PC-9 (cell line): ENCODE measurements at regions not wholly inside any gene's neighbourhood (a gene's known extent, or its start where the extent isn't known, plus 50 kb on each side); places are given as distances from the start of the nearest gene placed in this dataset.

ENCODE experiments used
- BruUV-seq: library from RNA; stranded (reverse); fragments of 400-500 nt; replicated peaks from 2 replicates; lab custom pipeline; 2021; lab: Mats Ljungman, UMichigan
- CTCF ChIA-PET: fragments of 300-600 bp; sonication (Branson Sonifier 250); formaldehyde crosslinking; loops from one replicate; lab custom pipeline; 2022; ENCODE audit warnings: antibody characterized with exemption; lab: Charles Lee
- POLR2A ChIA-PET: fragments of 300-600 bp; sonication (Branson Sonifier 250); formaldehyde crosslinking; loops from one replicate; lab custom pipeline; 2022; ENCODE audit warnings: antibody characterized with exemption; ENCODE audit not compliant: unreplicated experiment; lab: Charles Lee
- DNase-seq, 2 experiments: peaks; one replicate each; pipeline versions ENCODE4 v3.0.0 to v3.0.0-alpha.2; 2015 to 2022; ENCODE audit warnings: mixed read lengths in 1 of 2
- H2AFZ ChIP-seq: fragments of 200-600 bp; sonication (generic); 2 replicates; pipeline ENCODE4 v1.8.1; 2017; ENCODE audit warnings: antibody characterized with exemption
- H3F3A ChIP-seq: fragments of 200-600 bp; sonication (generic); 2 replicates; pipeline ENCODE4 v1.8.1; 2017; ENCODE audit warnings: antibody characterized with exemption, mild to moderate bottlenecking, low read depth; ENCODE audit not compliant: insufficient read depth
- H3K27ac ChIP-seq: fragments of 200-600 bp; sonication (generic); 2 replicates; pipeline ENCODE4 v1.6.1; 2016; ENCODE audit warnings: mixed run types
- H3K27me3 ChIP-seq: fragments of 200-600 bp; sonication (generic); 2 replicates; pipeline ENCODE4 v1.6.1; 2016; ENCODE audit warnings: low read depth, mixed run types; ENCODE audit not compliant: insufficient read depth
- H3K36me3 ChIP-seq: fragments of 200-600 bp; sonication (generic); 2 replicates; pipeline ENCODE4 v1.6.1; 2016; ENCODE audit warnings: low read depth, mixed run types
- H3K4me1 ChIP-seq: fragments of 200-600 bp; sonication (generic); replicated peaks from 2 replicates; pipeline ENCODE4 v1.6.1; 2016; ENCODE audit warnings: mixed run types; ENCODE audit not compliant: insufficient read depth
- H3K4me2 ChIP-seq: fragments of 200-600 bp; sonication (generic); 2 replicates; pipeline ENCODE4 v1.6.1; 2017; ENCODE audit warnings: mixed run types
- H3K4me3 ChIP-seq: fragments of 200-600 bp; sonication (generic); 2 replicates; pipeline ENCODE4 v1.6.1; 2016; ENCODE audit warnings: mixed run types
- H3K79me2 ChIP-seq: fragments of 200-600 bp; sonication (generic); 2 replicates; pipeline ENCODE4 v1.6.1; 2017; ENCODE audit warnings: low read depth, mixed run types
- H3K9me2 ChIP-seq: fragments of 200-600 bp; sonication (generic); 2 replicates; pipeline ENCODE4 v1.8.1; 2017; ENCODE audit warnings: mild to moderate bottlenecking; ENCODE audit not compliant: insufficient read depth
- H3K9me3 ChIP-seq: fragments of 200-600 bp; sonication (generic); 2 replicates; pipeline ENCODE4 v1.8.1; 2016; ENCODE audit warnings: low read depth; ENCODE audit not compliant: insufficient read depth
- H4K20me1 ChIP-seq: fragments of 200-600 bp; sonication (generic); 2 replicates; pipeline ENCODE4 v1.8.1; 2017; ENCODE audit not compliant: insufficient read depth
- CTCF ChIP-seq: fragments of 200-600 bp; sonication (generic); conservative IDR thresholded peaks from 2 replicates; pipeline ENCODE4 v1.6.1; 2017; ENCODE audit warnings: mixed run types, antibody characterized with exemption, mild to moderate bottlenecking, moderate library complexity
- EZH2 ChIP-seq: fragments of 200-600 bp; sonication (generic); IDR thresholded peaks from 2 replicates; pipeline ENCODE4 v1.8.0; 2017; ENCODE audit warnings: antibody characterized with exemption, low read depth
- intact Hi-C: fragments of 100-400 bp; cut with micrococcal nuclease; formaldehyde crosslinking; loops from one replicate; pipeline ENCODE4 v1.10.0; 2022; ENCODE audit not compliant: unreplicated experiment

GRCh38 chr6:137779982-137780381 lies 87.1 kb upstream of the TNFAIP3 start:
- Histone ChIP-seq H3K4me2 (no peak overlapping the region), H4K20me1 (no peaks in the 10 kb centered on the region), H3K36me3 (no peaks in the 10 kb centered on the region), H3K9me2 (no peaks in the 10 kb centered on the region), H3K4me3 (no peak overlapping the region), H3K79me2 (no peaks in the 10 kb centered on the region), H3K27ac (no peak overlapping the region), H3K4me1 (peaks cover 8% of the 10 kb centered on the region), H3K9me3 (no peaks in the 10 kb centered on the region), H3K27me3 (no peaks in the 10 kb centered on the region), H3F3A (peaks cover 12% of the 10 kb centered on the region), H2AFZ (no peak overlapping the region)
- no peak for DNase-seq
- ChIA-PET POLR2A (no interaction called here), CTCF (no interaction called here)
- intact Hi-C loops = no loop called here
- BruUV-seq = no TSS peak
- TF ChIP-seq CTCF (no peak), EZH2 (no peak)

- Histone ChIP-seq H3F3A (peaks cover 12% of the 10 kb centered on the region), H3K27ac (no peak overlapping the region), H3K4me2 (no peak overlapping the region), H4K20me1 (no peaks in the 10 kb centered on the region), H3K36me3 (no peaks in the 10 kb centered on the region), H3K9me3 (no peaks in the 10 kb centered on the region), H3K27me3 (no peaks in the 10 kb centered on the region), H3K9me2 (no peaks in the 10 kb centered on the region), H3K4me3 (no peak overlapping the region), H3K4me1 (peaks cover 8% of the 10 kb centered on the region), H2AFZ (no peak overlapping the region), H3K79me2 (no peaks in the 10 kb centered on the region)
- POLR2A ChIA-PET = no interaction called here
- TF ChIP-seq CTCF (no peak), EZH2 (no peak)
- CTCF ChIA-PET = no interaction called here
- intact Hi-C loops = no loop called here
- no TSS peak for BruUV-seq
- DNase-seq = no peak
Measured at GRCh38 chr6:137780447-137781034, 86.5 kb upstream of the TNFAIP3 start.

- H3K9me3 ChIP-seq = no peaks in the 10 kb centered on the region
Measured at GRCh38 chr6:137781639-137782038, 85.4 kb upstream of the TNFAIP3 start.

More at GRCh38 chr6:137781639-137782038, 85.4 kb upstream of the TNFAIP3 start:
- DNase-seq = no peak
- Histone ChIP-seq H2AFZ (no peak overlapping the region), H4K20me1 (no peaks in the 10 kb centered on the region), H3K36me3 (no peaks in the 10 kb centered on the region), H3K79me2 (no peaks in the 10 kb centered on the region), H3K4me1 (peaks cover 8% of the 10 kb centered on the region), H3K27me3 (no peaks in the 10 kb centered on the region), H3K9me2 (no peaks in the 10 kb centered on the region), H3K27ac (no peak overlapping the region), H3F3A (peaks cover 12% of the 10 kb centered on the region), H3K4me3 (no peak overlapping the region), H3K4me2 (no peak overlapping the region)
- intact Hi-C loops = no loop called here
- ChIA-PET CTCF (no interaction called here), POLR2A (no interaction called here)
- no TSS peak for BruUV-seq
- TF ChIP-seq EZH2 (no peak), CTCF (no peak)
